ENCODE measurements at regions not wholly inside any gene's neighbourhood (a gene's known extent, or its start where the extent isn't known, plus 50 kb on each side); places are given as distances from the start of the nearest gene placed in this dataset.

DNA sequence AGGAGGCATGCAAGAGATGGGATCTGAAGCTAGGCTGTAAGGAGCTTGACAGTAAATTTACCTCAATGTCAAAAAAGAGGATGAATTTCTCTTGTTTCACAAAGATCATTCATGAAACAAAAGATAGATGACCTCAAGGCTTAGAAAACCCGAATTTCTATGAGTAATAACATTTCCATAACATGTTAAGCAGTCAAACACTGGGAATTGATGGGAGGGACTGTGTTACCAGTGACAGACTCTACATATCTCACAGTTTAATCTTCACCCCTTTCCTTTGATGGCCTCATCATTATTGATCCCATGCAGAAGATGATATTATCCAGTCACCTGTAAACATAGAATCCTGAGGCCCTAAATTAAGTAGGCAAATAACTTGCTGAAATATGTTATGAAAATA is 53.5 kb upstream of the VGLL3 start:
- no peak for DNase-seq (ENCODE audit: low read depth in 2 of 2)

DNA sequence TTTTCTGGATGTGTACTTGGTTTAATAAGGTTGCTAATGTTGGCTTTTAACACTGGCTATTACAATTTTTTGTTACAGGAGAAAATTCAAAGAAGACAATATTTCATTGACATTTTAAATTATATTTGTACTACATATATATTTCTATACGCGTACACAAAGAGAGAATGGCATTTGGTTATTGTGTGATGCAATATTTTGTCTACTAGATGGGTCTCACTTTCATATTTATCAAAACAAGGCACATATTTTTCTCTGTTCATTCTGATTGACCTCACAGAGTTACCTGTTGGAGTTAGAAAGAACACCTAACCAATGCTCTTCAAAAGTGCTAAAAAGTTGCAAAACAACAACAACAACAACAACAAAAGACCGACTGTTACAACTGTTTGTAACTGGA is 50.2 kb upstream of the VGLL3 start:
- DNase-seq (ENCODE audit: low read depth in 2 of 2), result no peak
